SU-DHL-6 (cell line): ENCODE measurements at regions not wholly inside any gene's neighbourhood (a gene's known extent, or its start where the extent isn't known, plus 50 kb on each side); places are given as distances from the start of the nearest gene placed in this dataset.

Experiments used
- H2AFZ ChIP-seq: fragments of 200-600 bp; sonication (generic); 2 replicates; pipeline ENCODE4 v1.6.1; 2014; ENCODE audit warnings: low read depth, mild to moderate bottlenecking, moderate library complexity, mixed read lengths, antibody characterized with exemption, low read length; ENCODE audit not compliant: severe bottlenecking
- H3F3A ChIP-seq: fragments of 200-600 bp; shearing (Covaris generic); 2 replicates; pipeline ENCODE4 v1.6.0; 2016; ENCODE audit warnings: antibody characterized with exemption, mild to moderate bottlenecking; ENCODE audit not compliant: insufficient read depth
- H3K27ac ChIP-seq: fragments of 200-600 bp; sonication (generic); 2 replicates; pipeline ENCODE4 v1.5.1; 2016; ENCODE audit warnings: low read depth, mild to moderate bottlenecking, low read length, moderate library complexity, mixed read lengths
- H3K27me3 ChIP-seq: fragments of 200-600 bp; sonication (generic), shearing (Covaris generic); 2 replicates; pipeline ENCODE4 v1.6.0; 2014; ENCODE audit warnings: mild to moderate bottlenecking, low read length
- H3K36me3 ChIP-seq: fragments of 200-600 bp; sonication (generic); 2 replicates; pipeline ENCODE4 v1.6.1; 2014; ENCODE audit warnings: mild to moderate bottlenecking, low read length, mixed read lengths
- H3K4me2 ChIP-seq: fragments of 300-600, 200-600 bp; shearing (Covaris generic), sonication (generic); 2 replicates; pipeline ENCODE4 v1.6.0; 2014; ENCODE audit warnings: low read length, low read depth, mild to moderate bottlenecking; ENCODE audit not compliant: poor library complexity, severe bottlenecking
- H3K4me3 ChIP-seq: fragments of 200-600 bp; sonication (generic); 2 replicates; pipeline ENCODE4 v1.5.1; 2014; ENCODE audit warnings: antibody characterized with exemption, low read length, mild to moderate bottlenecking, mixed read lengths; ENCODE audit not compliant: insufficient read depth, poor library complexity, severe bottlenecking
- H3K79me2 ChIP-seq: fragments of 200-600 bp; sonication (generic); 2 replicates; pipeline ENCODE4 v1.6.1; 2014; ENCODE audit warnings: mild to moderate bottlenecking, low read length, moderate library complexity; ENCODE audit not compliant: insufficient read depth
- H3K9ac ChIP-seq: fragments of 200-600 bp; sonication (generic); 2 replicates; pipeline ENCODE4 v1.7.0; 2014; ENCODE audit warnings: mild to moderate bottlenecking, low read length
- H3K9me2 ChIP-seq: fragments of 200-600 bp; sonication (generic); replicated peaks from 2 replicates; pipeline ENCODE4 v1.6.1; 2014; ENCODE audit warnings: low read length; ENCODE audit not compliant: insufficient read depth
- H3K9me3 ChIP-seq: fragments of 200-600 bp; sonication (generic); 2 replicates; pipeline ENCODE4 v1.6.1; 2014; ENCODE audit warnings: low read length, mixed read lengths; ENCODE audit not compliant: insufficient read depth
- H4K20me1 ChIP-seq: fragments of 200-600 bp; sonication (generic); 2 replicates; pipeline ENCODE4 v1.6.1; 2014; ENCODE audit warnings: low read depth, mild to moderate bottlenecking, antibody characterized with exemption, low read length, moderate library complexity, mixed read lengths
- EZH2phosphoT487 ChIP-seq: fragments of 200-600 bp; sonication (generic), shearing (Covaris generic); conservative IDR thresholded peaks from 2 replicates; pipeline ENCODE4 v1.6.1; 2018; ENCODE audit warnings: mild to moderate bottlenecking, antibody characterized with exemption, low read length, moderate library complexity, mixed read lengths
- TF ChIP-seq, protein P1 (sequence below): fragments of 200-600 bp; sonication (generic); IDR thresholded peaks from one replicate; pipeline ENCODE4 v1.5.1; 2017; ENCODE audit warnings: antibody characterized with exemption, mild to moderate bottlenecking, low read length, moderate library complexity; ENCODE audit not compliant: insufficient read depth, poor library complexity, severe bottlenecking

DNA sequence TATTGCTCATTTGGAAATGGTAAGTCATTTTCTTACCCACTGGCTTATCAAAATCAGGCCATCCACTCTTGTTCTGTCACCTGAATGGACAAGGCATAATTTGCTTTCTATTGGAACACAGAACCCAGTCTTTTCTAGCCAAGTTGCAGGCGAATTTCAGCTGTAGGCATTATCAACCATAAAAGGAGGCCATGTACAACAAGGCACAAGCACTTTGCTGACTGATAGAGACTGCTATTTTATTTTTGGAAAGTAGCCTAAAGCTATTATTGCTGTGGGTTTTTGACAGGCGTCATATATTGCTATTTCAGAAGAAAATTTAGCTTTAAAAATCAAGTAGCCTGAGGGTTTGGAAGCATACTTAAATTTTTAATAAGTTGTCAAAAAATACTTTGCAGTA lies 344.2 kb downstream of the HDGFL1 start:
- TF ChIP-seq, protein P1, sequence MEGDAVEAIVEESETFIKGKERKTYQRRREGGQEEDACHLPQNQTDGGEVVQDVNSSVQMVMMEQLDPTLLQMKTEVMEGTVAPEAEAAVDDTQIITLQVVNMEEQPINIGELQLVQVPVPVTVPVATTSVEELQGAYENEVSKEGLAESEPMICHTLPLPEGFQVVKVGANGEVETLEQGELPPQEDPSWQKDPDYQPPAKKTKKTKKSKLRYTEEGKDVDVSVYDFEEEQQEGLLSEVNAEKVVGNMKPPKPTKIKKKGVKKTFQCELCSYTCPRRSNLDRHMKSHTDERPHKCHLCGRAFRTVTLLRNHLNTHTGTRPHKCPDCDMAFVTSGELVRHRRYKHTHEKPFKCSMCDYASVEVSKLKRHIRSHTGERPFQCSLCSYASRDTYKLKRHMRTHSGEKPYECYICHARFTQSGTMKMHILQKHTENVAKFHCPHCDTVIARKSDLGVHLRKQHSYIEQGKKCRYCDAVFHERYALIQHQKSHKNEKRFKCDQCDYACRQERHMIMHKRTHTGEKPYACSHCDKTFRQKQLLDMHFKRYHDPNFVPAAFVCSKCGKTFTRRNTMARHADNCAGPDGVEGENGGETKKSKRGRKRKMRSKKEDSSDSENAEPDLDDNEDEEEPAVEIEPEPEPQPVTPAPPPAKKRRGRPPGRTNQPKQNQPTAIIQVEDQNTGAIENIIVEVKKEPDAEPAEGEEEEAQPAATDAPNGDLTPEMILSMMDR: no peak
- no peak for TF ChIP-seq EZH2phosphoT487
- H3K36me3 ChIP-seq: no peaks in the 10 kb centered on the region
- no peaks in the 10 kb centered on the region for H3K27me3 ChIP-seq
- H3K27ac ChIP-seq: no peak overlapping the region
- H3K79me2 ChIP-seq: no peaks in the 10 kb centered on the region
- H4K20me1 ChIP-seq: no peaks in the 10 kb centered on the region
- H3K4me2 ChIP-seq: no peak overlapping the region
- H3K9me2 ChIP-seq: no peaks in the 10 kb centered on the region
- no peak overlapping the region for H3K4me3 ChIP-seq
- H3F3A ChIP-seq: no peaks in the 10 kb centered on the region
- H3K9ac ChIP-seq: no peak overlapping the region
- H3K9me3 ChIP-seq: no peaks in the 10 kb centered on the region
- H2AFZ ChIP-seq: no peak overlapping the region

DNA sequence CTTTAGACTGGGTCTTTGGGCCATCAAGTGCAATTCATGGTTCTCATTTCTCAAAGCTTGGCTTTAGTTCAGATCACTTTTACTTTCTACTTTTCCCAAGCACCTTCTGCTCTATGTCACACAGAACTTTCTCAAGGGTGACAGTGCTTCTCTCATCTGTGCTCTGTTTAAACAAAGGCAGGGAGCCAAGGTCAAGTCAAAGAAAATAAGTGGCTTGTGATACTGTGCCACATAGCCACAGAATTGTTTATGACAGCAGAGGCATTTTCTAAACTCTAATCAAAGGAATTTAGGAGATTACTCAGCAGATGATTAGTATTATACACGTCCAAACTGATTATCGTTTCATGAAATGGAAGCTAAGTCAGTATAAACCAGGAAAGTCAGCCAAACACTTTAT lies 348.0 kb downstream of the HDGFL1 start:
- Histone ChIP-seq H3K27ac (no peak overlapping the region), H3K4me2 (no peak overlapping the region)
- TF ChIP-seq, protein P1: no peak
- no peak for TF ChIP-seq EZH2phosphoT487

DNA sequence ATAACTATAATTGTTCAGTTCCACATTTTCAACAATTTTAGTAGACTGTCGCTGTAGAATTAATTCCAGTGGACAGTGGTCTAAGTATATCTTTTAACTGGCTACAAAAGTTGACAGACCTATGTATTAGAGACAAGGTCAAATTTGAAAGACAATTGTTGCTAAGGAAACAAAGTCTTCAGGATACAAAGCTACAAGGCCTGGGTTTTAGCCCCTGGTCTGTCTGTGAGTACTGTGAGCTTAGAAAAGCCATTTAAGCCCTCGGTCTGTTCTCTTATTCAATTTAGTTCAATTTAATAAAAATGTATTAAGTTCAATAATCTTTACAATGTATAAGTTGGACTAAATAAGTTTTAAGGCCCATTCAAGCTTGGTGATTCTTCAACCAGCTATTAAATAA lies 352.5 kb downstream of the HDGFL1 start:
- H3K4me3 ChIP-seq: no peak overlapping the region
- no peak overlapping the region for H3K27ac ChIP-seq
- TF ChIP-seq EZH2phosphoT487: no peak
- TF ChIP-seq, protein P1: no peak
- no peaks in the 10 kb centered on the region for H4K20me1 ChIP-seq
- no peaks in the 10 kb centered on the region for H3K9me3 ChIP-seq
- H3K27me3 ChIP-seq: no peaks in the 10 kb centered on the region
- H2AFZ ChIP-seq: no peak overlapping the region
- H3K9me2 ChIP-seq: no peaks in the 10 kb centered on the region
- no peaks in the 10 kb centered on the region for H3F3A ChIP-seq
- H3K4me2 ChIP-seq: no peak overlapping the region
- H3K36me3 ChIP-seq: no peaks in the 10 kb centered on the region
- no peak overlapping the region for H3K9ac ChIP-seq
- no peaks in the 10 kb centered on the region for H3K79me2 ChIP-seq

More for the DNA sequence above, 348.0 kb downstream of the HDGFL1 start:
- Histone ChIP-seq H2AFZ (no peak overlapping the region), H3K9me3 (no peaks in the 10 kb centered on the region), H3K4me3 (no peak overlapping the region), H3F3A (no peaks in the 10 kb centered on the region), H3K27me3 (no peaks in the 10 kb centered on the region), H3K36me3 (no peaks in the 10 kb centered on the region), H4K20me1 (no peaks in the 10 kb centered on the region), H3K79me2 (no peaks in the 10 kb centered on the region), H3K9ac (no peak overlapping the region), H3K9me2 (no peaks in the 10 kb centered on the region)
